H9 (cell line): ENCODE measurements at regions not wholly inside any gene's neighbourhood (a gene's known extent, or its start where the extent isn't known, plus 50 kb on each side); places are given as distances from the start of the nearest gene placed in this dataset.

Source experiments
- DNase-seq: peaks from one replicate; pipeline ENCODE4 v3.0.0-alpha.2; 2017
- H2AFZ ChIP-seq: one replicate; pipeline ENCODE4 v1.6.1; 2013; ENCODE audit warnings: mild to moderate bottlenecking, low read length, control low read depth, moderate library complexity
- H2AK5ac ChIP-seq: 2 replicates; pipeline ENCODE4 v1.6.1; 2013; ENCODE audit warnings: low read length, control low read depth, mixed read lengths; ENCODE audit not compliant: insufficient read length
- H2BK120ac ChIP-seq: one replicate; pipeline ENCODE4 v1.6.1; 2013; ENCODE audit warnings: low read depth, mild to moderate bottlenecking, low read length, control low read depth, inconsistent platforms; ENCODE audit not compliant: poor library complexity, severe bottlenecking
- H2BK12ac ChIP-seq: 2 replicates; pipeline ENCODE4 v1.6.1; 2013; ENCODE audit warnings: low read length, control low read depth, mixed read lengths, low read depth; ENCODE audit not compliant: insufficient read length
- H2BK15ac ChIP-seq: 2 replicates; pipeline ENCODE4 v1.6.1; 2013; ENCODE audit warnings: low read depth, low read length, control low read depth
- H2BK20ac ChIP-seq: one replicate; pipeline ENCODE4 v1.6.1; 2013; ENCODE audit warnings: low read depth, mild to moderate bottlenecking, low read length, control low read depth, inconsistent platforms; ENCODE audit not compliant: poor library complexity, severe bottlenecking
- H2BK5ac ChIP-seq: 2 replicates; pipeline ENCODE4 v1.6.1; 2013; ENCODE audit warnings: low read length, control low read depth, mixed read lengths; ENCODE audit not compliant: insufficient read length
- H3K14ac ChIP-seq: 2 replicates; pipeline ENCODE4 v1.6.1; 2013; ENCODE audit warnings: low read length, control low read depth; ENCODE audit not compliant: insufficient read depth
- H3K18ac ChIP-seq: 2 replicates; pipeline ENCODE4 v1.6.1; 2013; ENCODE audit warnings: low read depth, mild to moderate bottlenecking, mixed read lengths, low read length, control low read depth; ENCODE audit not compliant: insufficient read length
- H3K23ac ChIP-seq: 2 replicates; pipeline ENCODE4 v1.6.1; 2013; ENCODE audit warnings: low read length, control low read depth, mixed read lengths, low read depth; ENCODE audit not compliant: insufficient read length
- H3K23me2 ChIP-seq: 2 replicates; pipeline ENCODE4 v1.6.1; 2013; ENCODE audit warnings: low read depth, mild to moderate bottlenecking, mixed read lengths, low read length, control low read depth; ENCODE audit not compliant: insufficient read length, poor library complexity, severe bottlenecking
- H3K27ac ChIP-seq: 2 replicates; pipeline ENCODE4 v1.5.1; 2013; ENCODE audit warnings: low read length, control low read depth, mixed read lengths, low read depth; ENCODE audit not compliant: insufficient read length
- H3K27me3 ChIP-seq: 2 replicates; pipeline ENCODE4 v1.6.1; 2013; ENCODE audit warnings: low read length, control low read depth, inconsistent platforms; ENCODE audit not compliant: insufficient read depth
- H3K4ac ChIP-seq: 2 replicates; pipeline ENCODE4 v1.6.1; 2013; ENCODE audit warnings: low read depth, mild to moderate bottlenecking, control low read depth, inconsistent platforms, low read length, moderate library complexity
- H3K4me1 ChIP-seq: 2 replicates; pipeline ENCODE4 v1.6.1; 2013; ENCODE audit warnings: low read length, control low read depth, inconsistent platforms; ENCODE audit not compliant: insufficient read depth
- H3K4me2 ChIP-seq: 2 replicates; pipeline ENCODE4 v1.6.1; 2013; ENCODE audit warnings: low read length, control low read depth, mixed read lengths; ENCODE audit not compliant: insufficient read length, insufficient read depth
- H3K56ac ChIP-seq: 2 replicates; pipeline ENCODE4 v1.6.1; 2013; ENCODE audit warnings: low read depth, mild to moderate bottlenecking, mixed read lengths, low read length, control low read depth; ENCODE audit not compliant: insufficient read length
- H3K79me1 ChIP-seq: 2 replicates; pipeline ENCODE4 v1.6.1; 2013; ENCODE audit warnings: low read depth, mild to moderate bottlenecking, moderate library complexity, low read length, control low read depth, inconsistent platforms; ENCODE audit not compliant: insufficient read depth, poor library complexity, severe bottlenecking
- H3K79me2 ChIP-seq: 2 replicates; pipeline ENCODE4 v1.6.1; 2013; ENCODE audit warnings: low read length, control low read depth, inconsistent platforms; ENCODE audit not compliant: insufficient read depth
- H3K9ac ChIP-seq: 2 replicates; pipeline ENCODE4 v1.6.1; 2013; ENCODE audit warnings: low read length, control low read depth, mixed read lengths; ENCODE audit not compliant: insufficient read length; ENCODE audit errors: extremely low read depth
- H3K9me3 ChIP-seq: one replicate; pipeline ENCODE4 v1.6.1; 2013; ENCODE audit warnings: low read depth, low read length, inconsistent platforms; ENCODE audit not compliant: control insufficient read depth
- H3T11ph ChIP-seq: one replicate; pipeline ENCODE4 v1.6.1; 2013; ENCODE audit warnings: mild to moderate bottlenecking, low read length, control low read depth, inconsistent platforms
- H4K20me1 ChIP-seq: one replicate; pipeline ENCODE4 v1.6.1; 2013; ENCODE audit not compliant: control insufficient read depth, insufficient read length, insufficient read depth
- H4K5ac ChIP-seq: 2 replicates; pipeline ENCODE4 v1.6.1; 2013; ENCODE audit warnings: low read depth, mild to moderate bottlenecking, mixed read lengths, low read length, control low read depth; ENCODE audit not compliant: insufficient read length
- H4K8ac ChIP-seq: replicated peaks from 2 replicates; pipeline ENCODE4 v1.6.1; 2013; ENCODE audit warnings: low read length, control low read depth, mixed read lengths, low read depth; ENCODE audit not compliant: insufficient read length
- H4K91ac ChIP-seq: 2 replicates; pipeline ENCODE4 v1.6.1; 2013; ENCODE audit warnings: low read depth, mild to moderate bottlenecking, moderate library complexity, mixed read lengths, low read length, control low read depth; ENCODE audit not compliant: insufficient read length
- H3K27ac Mint-ChIP-seq, 3 experiments: 2 replicates in 2 of 3; 3 replicates in 1 of 3; pipeline ENCODE4 v1.8.0; 2020 to 2021; ENCODE audit warnings: mixed read lengths in 3 of 3, mild to moderate bottlenecking in 1 of 3, moderate library complexity in 1 of 3
- H3K27me3 Mint-ChIP-seq: 2 replicates; pipeline ENCODE4 v1.8.0; 2021; ENCODE audit warnings: low read depth, mild to moderate bottlenecking, moderate library complexity, mixed read lengths
- H3K36me3 Mint-ChIP-seq, 3 experiments: 2 replicates in 2 of 3; 3 replicates in 1 of 3; pipeline ENCODE4 v1.8.0; 2020 to 2021; ENCODE audit warnings: low read depth in 3 of 3, mixed read lengths in 3 of 3; ENCODE audit not compliant: insufficient read depth in 1 of 3
- H3K4me1 Mint-ChIP-seq, 2 experiments: 2 replicates each; pipeline ENCODE4 v1.8.0; 2020; ENCODE audit warnings: mixed read lengths in 2 of 2
- H3K4me3 Mint-ChIP-seq, 2 experiments: 2 replicates in 1 of 2; 3 replicates in 1 of 2; pipeline ENCODE4 v1.8.0; 2020 to 2021; ENCODE audit warnings: mild to moderate bottlenecking in 2 of 2, mixed read lengths in 2 of 2, moderate library complexity in 1 of 2
- H3K9me3 Mint-ChIP-seq, 2 experiments: 2 replicates in 1 of 2; 3 replicates in 1 of 2; pipeline ENCODE4 v1.8.0; 2020; ENCODE audit warnings: mild to moderate bottlenecking in 2 of 2, mixed read lengths in 2 of 2, moderate library complexity in 1 of 2
- CTCF ChIP-seq: fragments of 200-600 bp; sonication (generic); conservative IDR thresholded peaks from 3 replicates; pipeline ENCODE4 v1.8.0; 2021; ENCODE audit warnings: antibody characterized with exemption, mild to moderate bottlenecking
- WGBS: extraction: QIAGEN DNeasy Blood & Tissue Kit; methylation state at CpG from one replicate; pipeline ENCODE4 v1.1.7; 2013; ENCODE audit warnings: missing lambda C conversion rate, low lambda C conversion rate, mixed read lengths; ENCODE audit not compliant: insufficient read length; ENCODE audit errors: extremely low coverage; 5-methylcytosine and 5-hydroxymethylcytosine counted together

GRCh38 chr3:102195198-102195948, 239.4 kb upstream of the ZPLD1 start:
- Histone ChIP-seq H3K27me3 (no peaks in the 10 kb centered on the region), H4K8ac (no peak overlapping the region), H4K91ac (no peak overlapping the region), H3K23ac (no peak overlapping the region), H3K4ac (no peak overlapping the region), H3K18ac (no peak overlapping the region), H3K56ac (no peak overlapping the region), H2BK20ac (no peak overlapping the region), H3K4me1 (no peaks in the 10 kb centered on the region), H3K9ac (no peak overlapping the region), H2BK120ac (no peak overlapping the region), H3K79me1 (no peaks in the 10 kb centered on the region), H2BK12ac (no peak overlapping the region), H3K9me3 (no peaks in the 10 kb centered on the region), H3K4me2 (no peak overlapping the region), H3K14ac (no peak overlapping the region), H4K20me1 (no peaks in the 10 kb centered on the region), H3T11ph (no peak overlapping the region), H3K23me2 (no peaks in the 10 kb centered on the region), H2BK5ac (no peak overlapping the region), H2BK15ac (no peak overlapping the region), H3K27ac (no peak overlapping the region), H2AK5ac (no peak overlapping the region), H4K5ac (no peak overlapping the region), H2AFZ (no peak overlapping the region), H3K79me2 (no peaks in the 10 kb centered on the region)
- no peaks in the 10 kb centered on the region for H3K9me3 Mint-ChIP-seq
- WGBS, result no CpG with 5 or more reads among the region's 5 CpGs
- no peak overlapping the region for H3K27ac Mint-ChIP-seq
- H3K4me1 Mint-ChIP-seq, result peaks cover under 1 to 6% of the 10 kb centered on the region in 2 experiments; a peak in 1 of 4 replicates
- TF ChIP-seq CTCF, result no peak
- no peak for DNase-seq
- no peak overlapping the region for H3K4me3 Mint-ChIP-seq
- no peaks in the 10 kb centered on the region for H3K27me3 Mint-ChIP-seq
- H3K36me3 Mint-ChIP-seq, result no peaks in the 10 kb centered on the region
